Activated T-cell treated with anti-CD3 and anti-CD28 coated beads, Interleukin-2, amount 50 U/mL, for 48 hours (primary cell): ENCODE measurements at regions not wholly inside any gene's neighbourhood (a gene's known extent, or its start where the extent isn't known, plus 50 kb on each side); places are given as distances from the start of the nearest gene placed in this dataset.

Experiments used
- DNase-seq, 2 experiments: peaks; one replicate each; pipeline ENCODE4 v3.0.0-alpha.2; 2020

- DNase-seq, result no peak
Observed at GRCh38 chr5:156103155-156103885, 223.6 kb upstream of the SGCD start.

DNA sequence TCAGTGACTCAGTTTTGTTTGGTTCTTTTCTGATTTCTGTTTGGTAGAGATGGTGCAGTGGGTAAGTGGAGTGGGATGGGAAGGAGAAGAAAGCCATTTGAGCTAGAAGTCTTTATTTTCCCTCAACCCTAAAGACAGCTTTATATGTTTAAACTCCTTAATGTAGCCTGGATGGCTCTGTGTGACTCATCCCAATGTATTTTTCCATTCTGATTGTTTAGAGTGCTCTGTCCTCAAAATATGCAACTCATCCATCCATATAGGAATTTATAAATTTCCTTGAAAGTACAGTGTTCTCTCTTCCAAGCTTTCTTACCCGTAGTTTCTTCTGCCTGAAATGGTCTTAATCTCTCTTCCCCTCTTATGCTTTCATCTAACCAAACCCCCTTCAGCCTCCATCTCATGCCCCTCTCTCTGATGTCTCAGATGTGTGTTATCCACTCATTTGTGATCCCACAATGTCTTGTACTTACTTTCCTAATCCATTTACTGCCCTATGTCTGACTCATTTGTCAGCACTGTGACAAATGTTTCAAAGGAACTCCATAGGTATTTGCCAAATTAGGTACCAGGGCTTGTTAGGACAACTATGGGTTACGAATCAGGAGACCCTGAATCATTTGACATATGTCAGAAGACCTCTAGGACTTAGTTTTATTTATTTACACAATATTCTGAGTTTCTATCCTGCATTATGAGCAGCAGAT, 217.5 kb upstream of the SGCD start:
- no peak for DNase-seq

DNA sequence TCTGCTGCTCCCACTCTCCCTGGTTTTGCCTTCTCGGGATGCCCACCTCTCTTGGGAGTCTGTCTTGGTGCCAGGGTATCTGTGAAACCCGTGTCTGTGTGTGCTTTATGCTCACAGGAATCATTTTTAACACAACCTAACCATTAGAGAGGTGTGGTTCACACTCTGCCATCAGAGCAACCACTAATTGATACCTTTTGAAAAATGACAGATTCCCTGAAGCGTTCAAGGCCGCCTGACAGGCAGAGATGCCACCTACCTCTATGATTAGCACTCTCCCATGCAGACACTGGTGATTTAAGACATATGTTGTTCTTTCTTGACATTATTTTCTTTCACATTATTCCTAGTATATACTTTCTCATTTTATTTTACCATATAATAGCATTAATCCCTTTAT, 207.3 kb upstream of the SGCD start:
- no peak for DNase-seq

DNA sequence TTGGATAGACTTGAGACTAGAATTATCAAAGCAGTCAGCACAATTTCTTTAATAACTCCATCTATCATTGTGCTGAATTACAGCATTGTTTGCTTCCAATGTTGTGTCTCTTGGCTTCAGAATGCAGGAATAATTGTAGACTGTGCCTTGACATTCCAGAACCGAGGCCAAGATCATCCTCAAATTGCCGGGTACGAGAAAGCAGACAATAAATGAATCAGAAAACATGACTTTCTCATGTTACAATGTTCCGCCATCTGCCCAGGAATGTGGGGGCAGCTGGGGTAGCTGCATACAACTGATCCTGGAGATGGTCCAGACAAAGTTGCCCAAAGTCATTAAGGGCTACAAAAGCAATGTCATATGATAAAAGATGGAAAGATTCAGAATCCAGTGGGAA, 206.2 kb upstream of the SGCD start:
- no peak for DNase-seq

GRCh38 chr5:156121234-156121633, 205.7 kb upstream of the SGCD start:
- DNase-seq, result no peak

GRCh38 chr5:156121882-156122281, 205.1 kb upstream of the SGCD start:
- no peak for DNase-seq

- no peak for DNase-seq
Observed at GRCh38 chr5:156124708-156125107, 202.3 kb upstream of the SGCD start.

- DNase-seq, result no peak
Observed at GRCh38 chr5:156125118-156125517, 201.8 kb upstream of the SGCD start.

- DNase-seq, result no peak
Observed at GRCh38 chr5:156126716-156127115, 200.2 kb upstream of the SGCD start.

GRCh38 chr5:156128026-156128425, 198.9 kb upstream of the SGCD start:
- DNase-seq, result no peak

DNA sequence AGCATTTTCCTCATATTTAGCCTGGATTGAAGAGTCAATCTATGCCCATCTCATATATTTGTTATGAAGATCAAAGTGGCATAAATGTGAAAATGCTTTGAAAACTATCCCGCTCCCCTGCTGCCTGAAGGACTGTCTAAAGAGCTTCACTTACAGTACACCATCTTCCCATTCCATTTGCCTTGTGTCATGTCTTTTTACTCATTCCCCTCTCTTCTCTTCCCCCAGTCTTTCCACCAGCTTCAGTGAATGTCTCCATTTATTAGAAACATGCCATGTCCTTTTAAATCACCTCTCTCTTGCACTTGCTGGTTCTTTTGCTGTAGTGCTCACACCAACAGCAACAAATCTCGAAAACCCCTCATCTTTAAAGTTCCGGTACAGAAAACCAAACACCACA, 192.7 kb upstream of the SGCD start:
- DNase-seq, result no peak

DNA sequence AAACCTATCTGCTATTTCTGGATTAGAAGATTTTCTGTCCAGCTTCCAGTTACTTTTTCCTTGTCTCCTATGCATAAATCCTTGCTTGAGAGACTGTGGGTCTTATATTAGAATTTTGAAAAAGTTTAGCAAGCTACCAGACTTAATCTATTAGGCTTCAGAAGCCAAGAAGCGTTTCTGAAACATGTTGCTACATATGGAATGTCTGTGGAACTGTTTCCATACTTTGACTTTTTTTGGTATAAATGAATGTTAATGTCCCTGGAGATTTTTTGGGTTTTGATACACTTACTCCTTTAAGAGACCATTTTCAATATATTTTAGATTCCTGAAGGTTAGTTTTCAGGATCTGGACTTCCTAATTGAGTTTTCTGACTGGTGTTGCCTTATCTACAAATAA, 191.4 kb upstream of the SGCD start:
- DNase-seq, result no peak

GRCh38 chr5:156137071-156137869, 189.7 kb upstream of the SGCD start:
- no peak for DNase-seq

DNA sequence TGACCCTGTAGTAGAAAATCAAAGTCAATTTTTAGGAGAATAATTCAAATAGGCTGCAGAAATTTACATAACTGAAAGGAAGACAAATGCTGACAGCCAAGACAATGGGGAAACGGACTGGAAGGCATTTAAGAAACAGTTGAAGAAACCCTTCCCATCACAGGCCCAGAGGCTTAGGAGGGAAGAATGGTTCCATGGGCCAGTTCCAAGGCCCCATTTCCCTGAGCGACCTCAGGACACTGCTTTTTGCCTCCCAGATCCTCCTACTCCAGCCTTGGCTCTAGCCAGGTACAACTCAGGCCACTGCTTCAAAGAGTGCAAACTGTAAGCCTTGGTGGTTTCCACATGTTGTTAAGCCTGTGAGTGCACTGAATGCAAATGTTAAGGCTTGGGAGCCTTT, 184.1 kb upstream of the SGCD start:
- no peak for DNase-seq

GRCh38 chr5:156147261-156147943, 179.6 kb upstream of the SGCD start:
- DNase-seq, result no peak

DNA sequence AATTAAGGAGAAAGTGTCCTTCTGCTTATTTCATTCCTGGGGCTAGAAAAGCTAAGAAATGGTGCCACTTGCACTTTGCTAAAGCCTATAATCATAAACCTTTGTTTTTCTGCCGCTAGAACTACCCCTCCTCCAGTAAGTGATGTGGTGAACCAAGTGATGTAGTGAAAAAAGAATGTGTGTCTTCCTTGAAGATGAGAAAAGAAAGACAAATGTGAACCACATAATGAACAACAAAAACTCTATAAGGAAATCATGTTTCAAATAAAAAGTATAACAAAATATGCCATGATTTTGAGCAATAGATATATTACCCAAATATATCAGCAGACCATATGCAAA, 179.0 kb upstream of the SGCD start:
- no peak for DNase-seq

DNA sequence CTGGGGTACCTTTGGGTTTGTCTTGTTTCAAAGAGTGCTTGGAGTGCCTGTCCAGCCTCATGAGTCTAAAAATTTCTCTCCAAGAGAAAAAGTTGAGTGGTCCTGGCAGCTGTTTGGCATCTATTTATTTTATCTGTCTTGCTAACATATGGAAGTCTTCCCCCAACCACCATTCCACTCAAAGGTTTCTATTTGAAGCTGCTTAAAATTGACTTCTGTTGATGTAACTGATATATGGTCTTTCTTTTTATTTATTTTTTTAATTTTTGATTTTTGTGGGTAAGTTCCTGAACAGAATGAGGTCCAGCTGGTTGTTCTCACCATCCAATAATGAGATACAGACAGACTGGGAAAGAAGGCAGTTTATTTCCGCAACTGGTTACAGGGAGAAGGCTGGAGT, 178.7 kb upstream of the SGCD start:
- DNase-seq, result no peak

GRCh38 chr5:156149213-156149612, 177.8 kb upstream of the SGCD start:
- DNase-seq, result no peak

GRCh38 chr5:156153602-156154001, 173.4 kb upstream of the SGCD start:
- no peak for DNase-seq

DNA sequence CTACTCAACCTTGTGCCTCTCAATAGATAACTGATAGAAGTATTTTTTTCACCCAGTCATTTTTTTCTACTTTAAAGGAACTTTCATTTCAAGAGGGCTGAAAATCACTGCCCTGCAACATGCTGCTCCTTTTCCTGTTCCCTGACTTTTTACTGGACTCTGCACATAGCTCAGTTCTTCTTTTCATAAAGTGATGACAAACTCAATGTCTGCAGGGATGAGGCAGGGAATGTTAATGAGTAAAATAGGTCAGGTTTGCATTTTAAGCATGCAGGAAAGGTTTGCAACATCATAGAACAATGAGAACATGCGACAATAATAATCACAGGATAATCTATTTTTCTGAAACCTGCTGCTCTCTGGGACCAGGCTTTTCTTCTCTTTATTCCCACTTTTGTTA, 172.2 kb upstream of the SGCD start:
- no peak for DNase-seq

DNA sequence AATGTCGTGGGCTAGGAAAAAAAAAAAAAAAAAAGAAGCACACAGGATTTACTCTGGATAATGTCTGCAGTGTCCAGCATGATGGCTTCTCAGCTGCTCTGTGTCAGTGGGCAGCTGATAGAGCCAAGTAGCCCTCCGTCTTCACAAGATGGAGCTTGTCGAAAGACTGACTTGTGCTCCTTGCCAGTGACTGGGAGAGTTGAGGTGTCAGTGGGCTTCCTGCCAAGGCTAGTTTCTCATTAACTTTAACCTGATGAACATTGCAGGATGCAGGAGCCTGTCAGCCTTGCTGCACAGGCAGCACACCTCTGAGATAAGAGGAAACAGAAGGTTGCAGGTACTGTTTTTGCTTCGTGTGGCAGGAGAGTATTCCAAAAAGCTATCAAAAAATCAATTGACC, 171.4 kb upstream of the SGCD start:
- DNase-seq, result no peak

DNA sequence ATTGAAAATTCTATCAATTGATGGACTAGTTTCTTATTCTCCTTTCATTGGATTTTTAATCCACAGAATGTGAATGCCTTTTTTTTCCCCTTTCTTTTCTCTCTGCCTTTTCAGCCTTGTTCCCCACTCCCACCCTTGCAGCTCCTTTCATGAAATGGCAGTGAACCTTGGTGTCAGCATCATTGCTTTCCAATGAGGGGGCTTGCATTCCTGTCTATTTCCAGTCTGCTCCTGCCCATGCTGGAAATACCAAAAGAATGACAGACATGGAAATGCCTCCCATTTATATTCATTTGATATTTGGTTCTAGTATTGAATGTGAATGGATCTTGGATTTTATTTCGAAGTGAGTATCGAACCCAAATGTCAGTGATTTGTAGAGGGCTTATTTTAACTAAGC, 162.7 kb upstream of the SGCD start:
- no peak for DNase-seq

DNA sequence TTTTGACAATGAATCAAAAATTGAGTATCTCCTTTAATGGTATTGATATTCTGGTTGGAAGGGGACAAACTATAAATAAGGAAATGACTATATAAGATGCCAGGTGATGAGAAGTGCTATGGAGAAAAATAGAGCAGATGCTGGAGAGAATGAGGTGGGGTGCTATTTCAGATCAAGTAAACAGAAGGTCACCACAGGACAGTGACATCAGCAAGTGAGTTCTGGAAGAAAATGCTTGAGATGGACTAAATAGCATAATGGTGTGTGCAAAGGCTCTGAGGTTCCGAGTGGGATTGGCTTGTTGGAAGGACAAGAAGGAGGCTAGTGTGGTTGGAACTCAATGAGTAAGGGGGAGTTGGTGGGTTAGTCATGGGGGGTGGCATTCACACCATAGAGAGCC, 157.5 kb upstream of the SGCD start:
- DNase-seq, result no peak
